Hepatocyte (in vitro differentiated cells): ENCODE measurements at regions not wholly inside any gene's neighbourhood (a gene's known extent, or its start where the extent isn't known, plus 50 kb on each side); places are given as distances from the start of the nearest gene placed in this dataset.

Experiments
- DNase-seq: peaks from one replicate; pipeline ENCODE4 v3.0.0-alpha.2; 2016; ENCODE audit warnings: low spot score
- H2AFZ ChIP-seq: fragments of 200-600 bp; sonication (generic); 2 replicates; pipeline ENCODE4 v1.6.0; 2016; ENCODE audit warnings: antibody characterized with exemption, mild to moderate bottlenecking
- H3K27ac ChIP-seq: fragments of 200-600 bp; sonication (generic); 2 replicates; pipeline ENCODE4 v1.5.1; 2016; ENCODE audit warnings: mild to moderate bottlenecking
- H3K27me3 ChIP-seq: fragments of 200-600 bp; sonication (generic); 2 replicates; pipeline ENCODE4 v1.6.1; 2016
- H3K36me3 ChIP-seq: fragments of 200-600 bp; sonication (generic); replicated peaks from 2 replicates; pipeline ENCODE4 v1.5.1; 2016; ENCODE audit warnings: low read depth; ENCODE audit not compliant: insufficient read depth
- H3K4me1 ChIP-seq: fragments of 200-600 bp; sonication (generic); 2 replicates; pipeline ENCODE4 v1.5.1; 2016; ENCODE audit warnings: mild to moderate bottlenecking, moderate library complexity; ENCODE audit not compliant: insufficient read depth
- H3K4me2 ChIP-seq: fragments of 200-600 bp; sonication (generic); 2 replicates; pipeline ENCODE4 v1.6.0; 2016
- H3K4me3 ChIP-seq: fragments of 200-600 bp; sonication (generic); 2 replicates; pipeline ENCODE4 v1.5.1; 2016; ENCODE audit warnings: mild to moderate bottlenecking
- H3K79me2 ChIP-seq: fragments of 200-600 bp; sonication (generic); 2 replicates; pipeline ENCODE4 v1.6.0; 2017; ENCODE audit warnings: mild to moderate bottlenecking
- H3K9me2 ChIP-seq: fragments of 200-600 bp; sonication (generic); replicated peaks from 2 replicates; pipeline ENCODE4 v1.6.0; 2017; ENCODE audit warnings: mild to moderate bottlenecking; ENCODE audit not compliant: insufficient read depth
- H3K9me3 ChIP-seq: fragments of 200-600 bp; sonication (generic); 2 replicates; pipeline ENCODE4 v1.5.1; 2016; ENCODE audit warnings: low read depth, mild to moderate bottlenecking
- H4K20me1 ChIP-seq: fragments of 200-600 bp; sonication (generic); 2 replicates; pipeline ENCODE4 v1.6.0; 2016; ENCODE audit warnings: mild to moderate bottlenecking; ENCODE audit not compliant: insufficient read depth, poor library complexity, severe bottlenecking
- EZH2 ChIP-seq: fragments of 200-600 bp; sonication (generic); IDR thresholded peaks from 2 replicates; pipeline ENCODE4 v1.6.1; 2016; ENCODE audit warnings: antibody characterized with exemption, mild to moderate bottlenecking, borderline replicate concordance
- EZH2phosphoT487 ChIP-seq: fragments of 200-600 bp; sonication (generic); IDR thresholded peaks from one replicate; pipeline ENCODE4 v1.6.1; 2018; ENCODE audit warnings: antibody characterized with exemption, mild to moderate bottlenecking, low read depth, moderate library complexity; ENCODE audit not compliant: unreplicated experiment, severe bottlenecking
- WGBS: methylation state at CpG from one replicate; pipeline ENCODE4 v1.1.6; 2016; ENCODE audit warnings: low lambda C conversion rate; ENCODE audit errors: missing lambda C conversion rate; 5-methylcytosine and 5-hydroxymethylcytosine counted together
- TF ChIP-seq, protein P1 (sequence below): fragments of 200-600 bp; sonication (generic); IDR thresholded peaks from 2 replicates; pipeline ENCODE4 v1.5.1; 2016; ENCODE audit warnings: antibody characterized with exemption, mild to moderate bottlenecking; ENCODE audit not compliant: poor library complexity

DNA sequence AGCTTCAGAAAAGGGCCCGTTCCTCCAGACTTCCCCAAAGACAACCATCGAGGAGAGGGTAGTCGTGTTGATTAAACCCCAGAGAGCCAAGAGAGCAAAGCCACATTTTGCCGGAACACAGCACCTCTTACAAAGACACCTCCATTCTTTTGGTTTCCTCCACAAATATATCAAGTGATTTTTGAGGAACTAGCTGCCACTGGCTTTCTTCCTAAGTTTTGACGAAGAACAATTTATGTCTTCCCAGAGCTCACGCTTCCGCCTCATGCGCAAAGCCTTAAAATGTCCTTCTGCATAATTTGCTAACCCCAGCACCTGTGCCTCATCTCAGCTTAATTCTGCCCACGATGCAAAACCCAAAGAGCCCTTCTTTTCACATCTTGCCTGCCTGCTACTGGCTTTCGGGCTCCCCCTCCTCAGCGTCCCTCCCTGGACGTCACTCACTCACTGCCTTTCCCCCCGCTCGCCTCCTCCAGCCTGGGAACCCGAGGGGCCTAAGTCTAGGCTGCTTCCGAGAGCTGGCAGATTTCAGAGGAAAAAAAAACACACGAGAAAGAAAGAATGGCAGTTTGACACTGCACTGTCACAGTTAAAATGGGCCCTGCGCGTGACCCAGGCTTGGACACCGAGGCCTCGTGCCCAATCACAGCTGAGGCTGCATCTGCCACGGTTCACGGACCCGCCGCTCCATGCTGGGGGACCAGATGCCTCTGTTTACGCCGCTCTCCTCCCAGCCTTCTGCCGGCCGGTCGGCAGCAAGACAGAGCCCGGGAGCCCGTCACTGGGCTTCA is 77.6 kb upstream of the IFNAR2 start:
- TF ChIP-seq EZH2phosphoT487: no peak
- TF ChIP-seq, protein P1, sequence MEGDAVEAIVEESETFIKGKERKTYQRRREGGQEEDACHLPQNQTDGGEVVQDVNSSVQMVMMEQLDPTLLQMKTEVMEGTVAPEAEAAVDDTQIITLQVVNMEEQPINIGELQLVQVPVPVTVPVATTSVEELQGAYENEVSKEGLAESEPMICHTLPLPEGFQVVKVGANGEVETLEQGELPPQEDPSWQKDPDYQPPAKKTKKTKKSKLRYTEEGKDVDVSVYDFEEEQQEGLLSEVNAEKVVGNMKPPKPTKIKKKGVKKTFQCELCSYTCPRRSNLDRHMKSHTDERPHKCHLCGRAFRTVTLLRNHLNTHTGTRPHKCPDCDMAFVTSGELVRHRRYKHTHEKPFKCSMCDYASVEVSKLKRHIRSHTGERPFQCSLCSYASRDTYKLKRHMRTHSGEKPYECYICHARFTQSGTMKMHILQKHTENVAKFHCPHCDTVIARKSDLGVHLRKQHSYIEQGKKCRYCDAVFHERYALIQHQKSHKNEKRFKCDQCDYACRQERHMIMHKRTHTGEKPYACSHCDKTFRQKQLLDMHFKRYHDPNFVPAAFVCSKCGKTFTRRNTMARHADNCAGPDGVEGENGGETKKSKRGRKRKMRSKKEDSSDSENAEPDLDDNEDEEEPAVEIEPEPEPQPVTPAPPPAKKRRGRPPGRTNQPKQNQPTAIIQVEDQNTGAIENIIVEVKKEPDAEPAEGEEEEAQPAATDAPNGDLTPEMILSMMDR: no peak
- no peak for TF ChIP-seq EZH2
- Histone ChIP-seq H3K27me3 (peaks cover 1% of the 10 kb centered on the region), H2AFZ (no peak overlapping the region), H3K4me1 (no peaks in the 10 kb centered on the region), H3K36me3 (no peaks in the 10 kb centered on the region), H4K20me1 (no peaks in the 10 kb centered on the region), H3K9me3 (no peaks in the 10 kb centered on the region), H3K27ac (no peak overlapping the region), H3K4me3 (no peak overlapping the region), H3K79me2 (no peaks in the 10 kb centered on the region), H3K4me2 (no peak overlapping the region), H3K9me2 (no peaks in the 10 kb centered on the region)
- WGBS: 81% methylated on average over 32 of the region's 32 CpGs
- DNase-seq: no peak

DNA sequence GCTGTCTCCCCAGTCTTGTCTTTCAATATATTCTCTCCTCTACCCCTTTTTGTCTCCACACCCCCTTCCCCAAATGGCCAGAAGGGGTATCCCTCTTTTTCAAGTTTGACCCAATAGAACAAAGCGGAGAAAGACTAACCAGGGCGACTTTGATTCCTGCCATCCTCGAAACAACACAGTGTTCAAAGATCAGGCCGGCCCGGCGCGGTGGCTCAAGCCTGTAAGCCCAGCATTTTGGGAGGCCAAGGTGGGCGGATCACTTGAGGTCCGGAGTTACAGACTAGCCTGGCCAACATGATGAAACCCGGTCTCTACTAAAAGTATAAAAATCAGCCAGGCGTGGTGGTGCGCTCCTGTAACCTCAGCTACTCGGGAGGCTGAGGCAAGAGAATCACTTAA is 77.0 kb upstream of the IFNAR2 start:
- H3K9me2 ChIP-seq: no peaks in the 10 kb centered on the region
- DNase-seq: no peak
- no peak overlapping the region for H2AFZ ChIP-seq
- H3K36me3 ChIP-seq: no peaks in the 10 kb centered on the region
- no peaks in the 10 kb centered on the region for H3K79me2 ChIP-seq
- WGBS: 92% methylated on average over 13 of the region's 13 CpGs
- no peaks in the 10 kb centered on the region for H3K27me3 ChIP-seq
- H3K9me3 ChIP-seq: no peaks in the 10 kb centered on the region
- no peak overlapping the region for H3K4me3 ChIP-seq
- H3K4me2 ChIP-seq: no peak overlapping the region
- H4K20me1 ChIP-seq: no peaks in the 10 kb centered on the region
- H3K27ac ChIP-seq: no peak overlapping the region
- no peak for TF ChIP-seq EZH2phosphoT487
- no peaks in the 10 kb centered on the region for H3K4me1 ChIP-seq

DNA sequence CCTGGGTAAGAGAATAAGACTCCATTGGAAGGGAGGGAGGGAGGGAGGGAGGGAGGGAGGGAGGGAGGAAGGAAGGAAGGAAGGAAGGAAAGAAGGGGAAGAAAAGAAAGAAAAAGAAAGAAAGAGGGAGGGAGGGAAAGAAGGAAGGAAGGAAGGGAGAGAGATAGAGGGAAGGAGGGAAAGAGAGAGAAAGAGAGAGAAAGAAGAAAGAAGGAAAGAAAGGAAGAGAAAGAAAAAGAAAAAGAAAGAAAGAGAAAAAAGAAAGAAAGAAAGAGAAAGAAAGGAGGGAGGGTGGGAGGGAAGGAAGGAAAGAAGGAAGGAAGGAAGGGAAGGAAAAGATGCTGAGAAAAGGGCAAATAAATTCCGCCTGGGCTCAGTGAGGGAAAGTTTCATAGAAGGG is 74.7 kb upstream of the IFNAR2 start:
- H3K27me3 ChIP-seq: no peaks in the 10 kb centered on the region
- TF ChIP-seq, protein P1: no peak
- no peak for TF ChIP-seq EZH2
- no peaks in the 10 kb centered on the region for H4K20me1 ChIP-seq
- H3K79me2 ChIP-seq: no peaks in the 10 kb centered on the region
- no peak overlapping the region for H3K4me2 ChIP-seq
- H3K36me3 ChIP-seq: no peaks in the 10 kb centered on the region
- H3K9me3 ChIP-seq: no peaks in the 10 kb centered on the region
- no peak overlapping the region for H3K4me3 ChIP-seq
- no peak overlapping the region for H2AFZ ChIP-seq
- DNase-seq: no peak
- H3K9me2 ChIP-seq: no peaks in the 10 kb centered on the region
- 100% methylated on average over 1 of the region's 1 CpG for WGBS
- H3K4me1 ChIP-seq: no peaks in the 10 kb centered on the region
- H3K27ac ChIP-seq: no peak overlapping the region

DNA sequence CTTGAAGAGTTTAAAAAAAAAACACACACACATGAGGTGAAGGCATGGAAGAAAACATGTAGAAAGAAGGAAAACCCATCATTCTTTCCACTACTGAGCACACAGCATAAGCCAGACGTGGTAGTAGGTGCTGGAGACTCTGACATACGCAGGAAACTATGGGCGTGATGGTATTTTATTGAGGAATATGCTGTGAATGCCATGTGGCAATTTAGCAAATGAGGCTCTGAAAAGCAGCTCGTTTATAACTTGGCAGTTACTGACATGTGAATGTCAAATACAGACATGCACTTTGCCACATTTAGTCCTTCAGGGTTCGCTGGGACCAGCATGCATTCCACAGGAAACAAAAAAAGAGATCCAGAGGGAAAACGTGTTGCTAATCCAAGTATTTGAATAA is 74.3 kb upstream of the IFNAR2 start:
- 59% methylated on average over 6 of the region's 6 CpGs for WGBS
- Histone ChIP-seq H3K36me3 (no peaks in the 10 kb centered on the region), H3K4me2 (no peak overlapping the region), H3K4me3 (no peak overlapping the region), H3K9me2 (no peaks in the 10 kb centered on the region), H3K79me2 (no peaks in the 10 kb centered on the region), H4K20me1 (no peaks in the 10 kb centered on the region), H3K4me1 (no peaks in the 10 kb centered on the region), H3K27me3 (no peaks in the 10 kb centered on the region), H3K27ac (no peak overlapping the region), H2AFZ (no peak overlapping the region), H3K9me3 (no peaks in the 10 kb centered on the region)
- no peak for DNase-seq
- TF ChIP-seq EZH2 (no peak), EZH2phosphoT487 (no peak)
- TF ChIP-seq, protein P1: no peak
